ENCODE measurements at regions not wholly inside any gene's neighbourhood (a gene's known extent, or its start where the extent isn't known, plus 50 kb on each side); places are given as distances from the start of the nearest gene placed in this dataset.

DNA sequence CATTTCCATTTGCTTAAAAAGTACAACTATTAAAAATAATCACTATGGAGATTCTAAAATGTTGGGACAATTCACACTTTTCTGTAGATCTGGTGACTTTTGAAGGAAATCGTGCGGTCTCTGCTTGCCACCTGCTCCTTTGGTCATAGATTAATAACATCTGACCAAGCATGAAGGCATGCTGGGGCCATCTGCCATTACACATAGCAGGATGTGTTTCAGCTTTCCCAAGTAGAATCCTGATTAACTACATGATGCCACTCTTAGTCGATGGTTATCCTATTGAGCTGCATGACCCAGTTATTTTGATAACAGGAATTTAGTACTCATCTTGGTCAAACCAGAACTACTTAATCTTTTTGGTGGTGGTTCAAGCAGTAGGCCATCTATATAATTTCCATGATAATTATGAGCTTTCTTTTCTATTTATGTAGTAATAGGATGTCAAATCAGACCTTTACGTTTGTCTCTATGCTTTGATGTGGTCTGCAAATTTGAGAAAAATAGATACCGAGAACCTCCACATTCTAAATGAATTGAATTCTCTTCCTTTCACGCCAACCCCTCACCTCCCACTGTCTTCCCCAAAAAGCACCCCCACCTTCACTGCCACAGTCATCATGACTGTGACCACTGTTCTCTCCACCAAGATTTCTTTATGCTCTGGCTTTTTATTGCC lies 158.1 kb downstream of the DIPK2A start:
- TF ChIP-seq, protein P1, sequence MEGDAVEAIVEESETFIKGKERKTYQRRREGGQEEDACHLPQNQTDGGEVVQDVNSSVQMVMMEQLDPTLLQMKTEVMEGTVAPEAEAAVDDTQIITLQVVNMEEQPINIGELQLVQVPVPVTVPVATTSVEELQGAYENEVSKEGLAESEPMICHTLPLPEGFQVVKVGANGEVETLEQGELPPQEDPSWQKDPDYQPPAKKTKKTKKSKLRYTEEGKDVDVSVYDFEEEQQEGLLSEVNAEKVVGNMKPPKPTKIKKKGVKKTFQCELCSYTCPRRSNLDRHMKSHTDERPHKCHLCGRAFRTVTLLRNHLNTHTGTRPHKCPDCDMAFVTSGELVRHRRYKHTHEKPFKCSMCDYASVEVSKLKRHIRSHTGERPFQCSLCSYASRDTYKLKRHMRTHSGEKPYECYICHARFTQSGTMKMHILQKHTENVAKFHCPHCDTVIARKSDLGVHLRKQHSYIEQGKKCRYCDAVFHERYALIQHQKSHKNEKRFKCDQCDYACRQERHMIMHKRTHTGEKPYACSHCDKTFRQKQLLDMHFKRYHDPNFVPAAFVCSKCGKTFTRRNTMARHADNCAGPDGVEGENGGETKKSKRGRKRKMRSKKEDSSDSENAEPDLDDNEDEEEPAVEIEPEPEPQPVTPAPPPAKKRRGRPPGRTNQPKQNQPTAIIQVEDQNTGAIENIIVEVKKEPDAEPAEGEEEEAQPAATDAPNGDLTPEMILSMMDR (IDR thresholded peaks at IDR 0.05), result no peak
- TF ChIP-seq POLR2A (IDR thresholded peaks at IDR 0.05), result no peak
